H9 (cell line): ENCODE measurements at regions not wholly inside any gene's neighbourhood (a gene's known extent, or its start where the extent isn't known, plus 50 kb on each side); places are given as distances from the start of the nearest gene placed in this dataset.

Source experiments
- DNase-seq: peaks from one replicate; pipeline ENCODE4 v3.0.0-alpha.2; 2017
- H2AFZ ChIP-seq: one replicate; pipeline ENCODE4 v1.6.1; 2013; ENCODE audit warnings: mild to moderate bottlenecking, low read length, control low read depth, moderate library complexity
- H2AK5ac ChIP-seq: 2 replicates; pipeline ENCODE4 v1.6.1; 2013; ENCODE audit warnings: low read length, control low read depth, mixed read lengths; ENCODE audit not compliant: insufficient read length
- H2BK120ac ChIP-seq: one replicate; pipeline ENCODE4 v1.6.1; 2013; ENCODE audit warnings: low read depth, mild to moderate bottlenecking, low read length, control low read depth, inconsistent platforms; ENCODE audit not compliant: poor library complexity, severe bottlenecking
- H2BK12ac ChIP-seq: 2 replicates; pipeline ENCODE4 v1.6.1; 2013; ENCODE audit warnings: low read length, control low read depth, mixed read lengths, low read depth; ENCODE audit not compliant: insufficient read length
- H2BK15ac ChIP-seq: 2 replicates; pipeline ENCODE4 v1.6.1; 2013; ENCODE audit warnings: low read depth, low read length, control low read depth
- H2BK20ac ChIP-seq: one replicate; pipeline ENCODE4 v1.6.1; 2013; ENCODE audit warnings: low read depth, mild to moderate bottlenecking, low read length, control low read depth, inconsistent platforms; ENCODE audit not compliant: poor library complexity, severe bottlenecking
- H2BK5ac ChIP-seq: 2 replicates; pipeline ENCODE4 v1.6.1; 2013; ENCODE audit warnings: low read length, control low read depth, mixed read lengths; ENCODE audit not compliant: insufficient read length
- H3K14ac ChIP-seq: 2 replicates; pipeline ENCODE4 v1.6.1; 2013; ENCODE audit warnings: low read length, control low read depth; ENCODE audit not compliant: insufficient read depth
- H3K18ac ChIP-seq: 2 replicates; pipeline ENCODE4 v1.6.1; 2013; ENCODE audit warnings: low read depth, mild to moderate bottlenecking, mixed read lengths, low read length, control low read depth; ENCODE audit not compliant: insufficient read length
- H3K23ac ChIP-seq: 2 replicates; pipeline ENCODE4 v1.6.1; 2013; ENCODE audit warnings: low read length, control low read depth, mixed read lengths, low read depth; ENCODE audit not compliant: insufficient read length
- H3K23me2 ChIP-seq: 2 replicates; pipeline ENCODE4 v1.6.1; 2013; ENCODE audit warnings: low read depth, mild to moderate bottlenecking, mixed read lengths, low read length, control low read depth; ENCODE audit not compliant: insufficient read length, poor library complexity, severe bottlenecking
- H3K27ac ChIP-seq: 2 replicates; pipeline ENCODE4 v1.5.1; 2013; ENCODE audit warnings: low read length, control low read depth, mixed read lengths, low read depth; ENCODE audit not compliant: insufficient read length
- H3K27me3 ChIP-seq: 2 replicates; pipeline ENCODE4 v1.6.1; 2013; ENCODE audit warnings: low read length, control low read depth, inconsistent platforms; ENCODE audit not compliant: insufficient read depth
- H3K4ac ChIP-seq: 2 replicates; pipeline ENCODE4 v1.6.1; 2013; ENCODE audit warnings: low read depth, mild to moderate bottlenecking, control low read depth, inconsistent platforms, low read length, moderate library complexity
- H3K4me1 ChIP-seq: 2 replicates; pipeline ENCODE4 v1.6.1; 2013; ENCODE audit warnings: low read length, control low read depth, inconsistent platforms; ENCODE audit not compliant: insufficient read depth
- H3K4me2 ChIP-seq: 2 replicates; pipeline ENCODE4 v1.6.1; 2013; ENCODE audit warnings: low read length, control low read depth, mixed read lengths; ENCODE audit not compliant: insufficient read length, insufficient read depth
- H3K56ac ChIP-seq: 2 replicates; pipeline ENCODE4 v1.6.1; 2013; ENCODE audit warnings: low read depth, mild to moderate bottlenecking, mixed read lengths, low read length, control low read depth; ENCODE audit not compliant: insufficient read length
- H3K79me1 ChIP-seq: 2 replicates; pipeline ENCODE4 v1.6.1; 2013; ENCODE audit warnings: low read depth, mild to moderate bottlenecking, moderate library complexity, low read length, control low read depth, inconsistent platforms; ENCODE audit not compliant: insufficient read depth, poor library complexity, severe bottlenecking
- H3K79me2 ChIP-seq: 2 replicates; pipeline ENCODE4 v1.6.1; 2013; ENCODE audit warnings: low read length, control low read depth, inconsistent platforms; ENCODE audit not compliant: insufficient read depth
- H3K9ac ChIP-seq: 2 replicates; pipeline ENCODE4 v1.6.1; 2013; ENCODE audit warnings: low read length, control low read depth, mixed read lengths; ENCODE audit not compliant: insufficient read length; ENCODE audit errors: extremely low read depth
- H3K9me3 ChIP-seq: one replicate; pipeline ENCODE4 v1.6.1; 2013; ENCODE audit warnings: low read depth, low read length, inconsistent platforms; ENCODE audit not compliant: control insufficient read depth
- H3T11ph ChIP-seq: one replicate; pipeline ENCODE4 v1.6.1; 2013; ENCODE audit warnings: mild to moderate bottlenecking, low read length, control low read depth, inconsistent platforms
- H4K20me1 ChIP-seq: one replicate; pipeline ENCODE4 v1.6.1; 2013; ENCODE audit not compliant: control insufficient read depth, insufficient read length, insufficient read depth
- H4K5ac ChIP-seq: 2 replicates; pipeline ENCODE4 v1.6.1; 2013; ENCODE audit warnings: low read depth, mild to moderate bottlenecking, mixed read lengths, low read length, control low read depth; ENCODE audit not compliant: insufficient read length
- H4K8ac ChIP-seq: replicated peaks from 2 replicates; pipeline ENCODE4 v1.6.1; 2013; ENCODE audit warnings: low read length, control low read depth, mixed read lengths, low read depth; ENCODE audit not compliant: insufficient read length
- H4K91ac ChIP-seq: 2 replicates; pipeline ENCODE4 v1.6.1; 2013; ENCODE audit warnings: low read depth, mild to moderate bottlenecking, moderate library complexity, mixed read lengths, low read length, control low read depth; ENCODE audit not compliant: insufficient read length
- H3K27ac Mint-ChIP-seq, 3 experiments: 2 replicates in 2 of 3; 3 replicates in 1 of 3; pipeline ENCODE4 v1.8.0; 2020 to 2021; ENCODE audit warnings: mixed read lengths in 3 of 3, mild to moderate bottlenecking in 1 of 3, moderate library complexity in 1 of 3
- H3K27me3 Mint-ChIP-seq: 2 replicates; pipeline ENCODE4 v1.8.0; 2021; ENCODE audit warnings: low read depth, mild to moderate bottlenecking, moderate library complexity, mixed read lengths
- H3K36me3 Mint-ChIP-seq, 3 experiments: 2 replicates in 2 of 3; 3 replicates in 1 of 3; pipeline ENCODE4 v1.8.0; 2020 to 2021; ENCODE audit warnings: low read depth in 3 of 3, mixed read lengths in 3 of 3; ENCODE audit not compliant: insufficient read depth in 1 of 3
- H3K4me1 Mint-ChIP-seq, 2 experiments: 2 replicates each; pipeline ENCODE4 v1.8.0; 2020; ENCODE audit warnings: mixed read lengths in 2 of 2
- H3K4me3 Mint-ChIP-seq, 2 experiments: 2 replicates in 1 of 2; 3 replicates in 1 of 2; pipeline ENCODE4 v1.8.0; 2020 to 2021; ENCODE audit warnings: mild to moderate bottlenecking in 2 of 2, mixed read lengths in 2 of 2, moderate library complexity in 1 of 2
- H3K9me3 Mint-ChIP-seq, 2 experiments: 2 replicates in 1 of 2; 3 replicates in 1 of 2; pipeline ENCODE4 v1.8.0; 2020; ENCODE audit warnings: mild to moderate bottlenecking in 2 of 2, mixed read lengths in 2 of 2, moderate library complexity in 1 of 2
- CTCF ChIP-seq: fragments of 200-600 bp; sonication (generic); conservative IDR thresholded peaks from 3 replicates; pipeline ENCODE4 v1.8.0; 2021; ENCODE audit warnings: antibody characterized with exemption, mild to moderate bottlenecking
- WGBS: extraction: QIAGEN DNeasy Blood & Tissue Kit; methylation state at CpG from one replicate; pipeline ENCODE4 v1.1.7; 2013; ENCODE audit warnings: missing lambda C conversion rate, low lambda C conversion rate, mixed read lengths; ENCODE audit not compliant: insufficient read length; ENCODE audit errors: extremely low coverage; 5-methylcytosine and 5-hydroxymethylcytosine counted together

GRCh38 chr15:77944002-77944867, 133.3 kb downstream of the TBC1D2B start:
- Histone ChIP-seq H3K23ac (no peak overlapping the region), H2BK20ac (no peak overlapping the region), H3K56ac (no peak overlapping the region), H3K27ac (no peak overlapping the region), H2BK120ac (no peak overlapping the region), H4K20me1 (no peaks in the 10 kb centered on the region), H3K9me3 (no peaks in the 10 kb centered on the region), H2AFZ (no peak overlapping the region), H3T11ph (no peak overlapping the region), H2AK5ac (no peak overlapping the region), H3K9ac (peak overlapping the region; percentile 20), H3K4me1 (no peaks in the 10 kb centered on the region; the same call in 1 of the 2 replicates), H3K4ac (no peak overlapping the region), H3K14ac (peak overlapping the region; percentile 78; the same call in 1 of the 2 replicates), H3K79me2 (no peaks in the 10 kb centered on the region), H4K5ac (no peak overlapping the region), H2BK12ac (no peak overlapping the region), H3K27me3 (no peaks in the 10 kb centered on the region), H3K4me2 (peak overlapping the region; percentile 36), H2BK15ac (no peak overlapping the region), H4K91ac (no peak overlapping the region), H3K79me1 (no peaks in the 10 kb centered on the region), H3K18ac (peak overlapping the region; percentile 69), H4K8ac (no peak overlapping the region), H3K23me2 (peaks cover 5% of the 10 kb centered on the region), H2BK5ac (no peak overlapping the region)
- H3K27me3 Mint-ChIP-seq: peaks cover 5% of the 10 kb centered on the region
- H3K27ac Mint-ChIP-seq: peak overlapping the region; percentile 80 to 96 (median 87); a peak in 4 of 7 replicates
- H3K9me3 Mint-ChIP-seq: no peaks in the 10 kb centered on the region
- H3K36me3 Mint-ChIP-seq: no peaks in the 10 kb centered on the region
- peak overlapping the region; percentile 75 to 81 for H3K4me3 Mint-ChIP-seq
- no peak for TF ChIP-seq CTCF
- DNase-seq: peak; percentile 91
- no CpG with 5 or more reads among the region's 45 CpGs for WGBS
- H3K4me1 Mint-ChIP-seq: peaks cover 15 to 20% of the 10 kb centered on the region in 2 experiments
